ENCODE measurements at regions not wholly inside any gene's neighbourhood (a gene's known extent, or its start where the extent isn't known, plus 50 kb on each side); places are given as distances from the start of the nearest gene placed in this dataset.

GRCh38 chr10:78875932-78876331, 192.8 kb upstream of the ZMIZ1 start:
- TF ChIP-seq CTCF (IDR thresholded peaks at IDR 0.05; ENCODE audit: control extremely low read depth, extremely low read depth), result no peak
- ATAC-seq (ENCODE audit: insufficient read depth, low FRiP score) (no peak), DNase-seq (no peak)
- Histone ChIP-seq H3K36me3 (ENCODE audit: control insufficient read depth in 4 of 4, insufficient read depth in 4 of 4, low read length in 4 of 4) (no peaks in the 10 kb centered on the region), H3K9me3 (ENCODE audit: control insufficient read depth in 4 of 4, insufficient read depth in 3 of 4, low read length in 3 of 4) (peaks cover 0 to 6% (median 3%) of the 10 kb centered on the region in 4 donors), H3K4me1 (ENCODE audit: control insufficient read depth in 5 of 5, insufficient read depth in 5 of 5, low read length in 5 of 5) (no peaks in the 10 kb centered on the region), H3K4me3 (no peak overlapping the region), H3K27me3 (ENCODE audit: control insufficient read depth in 3 of 3, insufficient read depth in 3 of 3, low read length in 2 of 3) (no peaks in the 10 kb centered on the region), H3K27ac (ENCODE audit: low read depth in 1 of 2, low read length in 1 of 2) (no peak overlapping the region), H3K9ac (ENCODE audit: insufficient read depth in 1 of 2, low read length in 2 of 2) (no peak overlapping the region)
- WGBS, 2 donors, result 86 to 94% methylated on average over 4 of the region's 4 CpGs

- no peaks in the 10 kb centered on the region for H3K4me1 ChIP-seq (ENCODE audit: control insufficient read depth in 5 of 5, insufficient read depth in 5 of 5, low read length in 5 of 5)
- H3K27ac ChIP-seq (ENCODE audit: low read depth in 1 of 2, low read length in 1 of 2), result no peak overlapping the region
- H3K9me3 ChIP-seq (ENCODE audit: control insufficient read depth in 4 of 4, insufficient read depth in 3 of 4, low read length in 3 of 4), result peaks cover 0 to 6% (median 3%) of the 10 kb centered on the region in 4 donors
- no peaks in the 10 kb centered on the region for H3K27me3 ChIP-seq (ENCODE audit: control insufficient read depth in 3 of 3, insufficient read depth in 3 of 3, low read length in 2 of 3)
- no peak for DNase-seq
- ATAC-seq (ENCODE audit: insufficient read depth, low FRiP score), result no peak
- no peak overlapping the region for H3K4me3 ChIP-seq
- WGBS, 2 donors, result 69 to 70% methylated on average over 4 of the region's 4 CpGs
- H3K36me3 ChIP-seq (ENCODE audit: control insufficient read depth in 4 of 4, insufficient read depth in 4 of 4, low read length in 4 of 4), result no peaks in the 10 kb centered on the region
- TF ChIP-seq CTCF (IDR thresholded peaks at IDR 0.05; ENCODE audit: control extremely low read depth, extremely low read depth), result no peak
- no peak overlapping the region for H3K9ac ChIP-seq (ENCODE audit: insufficient read depth in 1 of 2, low read length in 2 of 2)
These were observed 192.3 kb upstream of the ZMIZ1 start for GRCh38 chr10:78876449-78876848.

- ATAC-seq (ENCODE audit: insufficient read depth, low FRiP score) (no peak), DNase-seq (no peak)
- Histone ChIP-seq H3K4me1 (ENCODE audit: control insufficient read depth in 5 of 5, insufficient read depth in 5 of 5, low read length in 5 of 5) (no peaks in the 10 kb centered on the region), H3K27me3 (ENCODE audit: control insufficient read depth in 3 of 3, insufficient read depth in 3 of 3, low read length in 2 of 3) (no peaks in the 10 kb centered on the region), H3K4me3 (no peak overlapping the region), H3K9ac (ENCODE audit: insufficient read depth in 1 of 2, low read length in 2 of 2) (no peak overlapping the region), H3K27ac (ENCODE audit: low read depth in 1 of 2, low read length in 1 of 2) (no peak overlapping the region), H3K9me3 (ENCODE audit: control insufficient read depth in 4 of 4, insufficient read depth in 3 of 4, low read length in 3 of 4) (peaks cover 0 to 6% (median 3%) of the 10 kb centered on the region in 4 donors), H3K36me3 (ENCODE audit: control insufficient read depth in 4 of 4, insufficient read depth in 4 of 4, low read length in 4 of 4) (no peaks in the 10 kb centered on the region)
- no peak for TF ChIP-seq CTCF (IDR thresholded peaks at IDR 0.05; ENCODE audit: control extremely low read depth, extremely low read depth)
- 77 to 90% methylated on average over 3 of the region's 3 CpGs for WGBS, 2 donors
These were observed 189.1 kb upstream of the ZMIZ1 start for GRCh38 chr10:78879621-78880020.

GRCh38 chr10:78886129-78886528, 182.6 kb upstream of the ZMIZ1 start:
- Histone ChIP-seq H3K4me3 (no peak overlapping the region), H3K36me3 (ENCODE audit: control insufficient read depth in 4 of 4, insufficient read depth in 4 of 4, low read length in 4 of 4) (no peaks in the 10 kb centered on the region), H3K4me1 (ENCODE audit: control insufficient read depth in 5 of 5, insufficient read depth in 5 of 5, low read length in 5 of 5) (no peaks in the 10 kb centered on the region), H3K27me3 (ENCODE audit: control insufficient read depth in 3 of 3, insufficient read depth in 3 of 3, low read length in 2 of 3) (no peaks in the 10 kb centered on the region), H3K9me3 (ENCODE audit: control insufficient read depth in 4 of 4, insufficient read depth in 3 of 4, low read length in 3 of 4) (peaks cover 0 to 6% (median 4%) of the 10 kb centered on the region in 4 donors), H3K9ac (ENCODE audit: insufficient read depth in 1 of 2, low read length in 2 of 2) (no peak overlapping the region), H3K27ac (ENCODE audit: low read depth in 1 of 2, low read length in 1 of 2) (no peak overlapping the region)
- DNase-seq (no peak), ATAC-seq (ENCODE audit: insufficient read depth, low FRiP score) (no peak)
- no peak for TF ChIP-seq CTCF (IDR thresholded peaks at IDR 0.05; ENCODE audit: control extremely low read depth, extremely low read depth)

Data from lung (tissue), 11 donors.